ENCODE measurements at regions not wholly inside any gene's neighbourhood (a gene's known extent, or its start where the extent isn't known, plus 50 kb on each side); places are given as distances from the start of the nearest gene placed in this dataset.
"Not testable (repeated sequence)": the region's sequence is repeated elsewhere in the genome, so short reads cannot be mapped to it uniquely, and the experiment has no call there.

GRCh38 chr21:23886828-23887724 is 1720.2 kb downstream of the MRPL39 start:
- DNase-seq, result no peak
- no peak for ATAC-seq

- ATAC-seq (no peak), DNase-seq (no peak)
Measured at GRCh38 chr21:23881783-23882182, 1725.5 kb downstream of the MRPL39 start.

GRCh38 chr21:23876925-23877558 is 1730.2 kb downstream of the MRPL39 start:
- DNase-seq, result no peak
- ATAC-seq, result no peak

GRCh38 chr21:23874271-23874670 is 1733.0 kb downstream of the MRPL39 start:
- ATAC-seq (no peak), DNase-seq (no peak)

- no peak for ATAC-seq
- DNase-seq, result no peak
Measured at GRCh38 chr21:23861911-23862504, 1745.3 kb downstream of the MRPL39 start.

- ATAC-seq, result no peak
Measured at GRCh38 chr21:23858878-23859277, 1748.4 kb downstream of the MRPL39 start.

GRCh38 chr21:23853796-23854379 is 1753.4 kb downstream of the MRPL39 start:
- DNase-seq (no peak), ATAC-seq (peak; percentile 63)

More at GRCh38 chr21:23858878-23859277, 1748.4 kb downstream of the MRPL39 start:
- no peak for DNase-seq

GRCh38 chr21:23837564-23837963 is 1769.7 kb downstream of the MRPL39 start:
- DNase-seq (no peak), ATAC-seq (no peak)

- no peak for ATAC-seq
- DNase-seq, result no peak
Measured at GRCh38 chr21:23822760-23823159, 1784.5 kb downstream of the MRPL39 start.

GRCh38 chr21:23817337-23817736 is 1789.9 kb downstream of the MRPL39 start:
- no peak for ATAC-seq
- DNase-seq, result no peak

GRCh38 chr21:23812485-23812884 is 1794.8 kb downstream of the MRPL39 start:
- DNase-seq (no peak), ATAC-seq (no peak)

- ATAC-seq (no peak), DNase-seq (no peak)
Measured at GRCh38 chr21:23811805-23812204, 1795.5 kb downstream of the MRPL39 start.

- ATAC-seq (no peak), DNase-seq (no peak)
Measured at GRCh38 chr21:23809573-23809972, 1797.7 kb downstream of the MRPL39 start.

GRCh38 chr21:23806966-23807548 is 1800.2 kb downstream of the MRPL39 start:
- not testable (repeated sequence) for DNase-seq, ATAC-seq

- no peak for ATAC-seq
- DNase-seq, result no peak
Measured at GRCh38 chr21:23804866-23805265, 1802.4 kb downstream of the MRPL39 start.

GRCh38 chr21:23801292-23801691 is 1806.0 kb downstream of the MRPL39 start:
- ATAC-seq, result no peak
- no peak for DNase-seq

- no peak for ATAC-seq
- no peak for DNase-seq
Measured at GRCh38 chr21:23799376-23799775, 1807.9 kb downstream of the MRPL39 start.

- no peak for DNase-seq
- ATAC-seq, result no peak
Measured at GRCh38 chr21:23792300-23792699, 1815.0 kb downstream of the MRPL39 start.

GRCh38 chr21:23789864-23790263 is 1817.4 kb downstream of the MRPL39 start:
- ATAC-seq (no peak), DNase-seq (no peak)

GRCh38 chr21:23780326-23780725 is 1827.0 kb downstream of the MRPL39 start:
- ATAC-seq (no peak), DNase-seq (no peak)

- DNase-seq (no peak), ATAC-seq (no peak)
Measured at GRCh38 chr21:23743821-23744220, 1863.5 kb downstream of the MRPL39 start.

- DNase-seq, result no peak
- no peak for ATAC-seq
Measured at GRCh38 chr21:23740463-23740862, 1866.8 kb downstream of the MRPL39 start.
